ENCODE measurements at regions not wholly inside any gene's neighbourhood (a gene's known extent, or its start where the extent isn't known, plus 50 kb on each side); places are given as distances from the start of the nearest gene placed in this dataset.

DNA sequence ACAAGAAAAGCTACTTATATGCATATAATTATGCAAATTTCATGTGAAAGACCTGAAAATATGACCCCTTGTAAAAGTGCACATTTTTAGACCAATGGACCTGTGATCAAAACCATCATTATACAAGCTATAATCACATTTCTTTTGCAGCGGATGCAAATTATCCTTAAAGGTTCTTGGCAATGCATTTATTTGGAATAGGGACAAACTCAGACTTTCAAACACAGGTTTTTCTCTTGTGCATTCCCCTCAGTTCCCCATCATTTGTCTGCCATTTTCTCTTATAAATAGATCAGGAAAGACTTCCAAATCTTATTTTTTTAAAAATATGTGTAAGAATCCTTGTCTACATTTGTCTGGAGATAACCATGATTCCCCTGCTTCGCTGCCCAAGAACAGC is 954.2 kb upstream of the NRXN1 start:
- no peak for DNase-seq (ENCODE audit: low read depth)
- H3K4me3 ChIP-seq (replicated peaks; ENCODE audit: low read depth, low read length) = no peak overlapping the region
- TF ChIP-seq, protein P1, sequence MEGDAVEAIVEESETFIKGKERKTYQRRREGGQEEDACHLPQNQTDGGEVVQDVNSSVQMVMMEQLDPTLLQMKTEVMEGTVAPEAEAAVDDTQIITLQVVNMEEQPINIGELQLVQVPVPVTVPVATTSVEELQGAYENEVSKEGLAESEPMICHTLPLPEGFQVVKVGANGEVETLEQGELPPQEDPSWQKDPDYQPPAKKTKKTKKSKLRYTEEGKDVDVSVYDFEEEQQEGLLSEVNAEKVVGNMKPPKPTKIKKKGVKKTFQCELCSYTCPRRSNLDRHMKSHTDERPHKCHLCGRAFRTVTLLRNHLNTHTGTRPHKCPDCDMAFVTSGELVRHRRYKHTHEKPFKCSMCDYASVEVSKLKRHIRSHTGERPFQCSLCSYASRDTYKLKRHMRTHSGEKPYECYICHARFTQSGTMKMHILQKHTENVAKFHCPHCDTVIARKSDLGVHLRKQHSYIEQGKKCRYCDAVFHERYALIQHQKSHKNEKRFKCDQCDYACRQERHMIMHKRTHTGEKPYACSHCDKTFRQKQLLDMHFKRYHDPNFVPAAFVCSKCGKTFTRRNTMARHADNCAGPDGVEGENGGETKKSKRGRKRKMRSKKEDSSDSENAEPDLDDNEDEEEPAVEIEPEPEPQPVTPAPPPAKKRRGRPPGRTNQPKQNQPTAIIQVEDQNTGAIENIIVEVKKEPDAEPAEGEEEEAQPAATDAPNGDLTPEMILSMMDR (IDR thresholded peaks at IDR 0.05; ENCODE audit: low read length, missing control alignments) = no peak

DNA sequence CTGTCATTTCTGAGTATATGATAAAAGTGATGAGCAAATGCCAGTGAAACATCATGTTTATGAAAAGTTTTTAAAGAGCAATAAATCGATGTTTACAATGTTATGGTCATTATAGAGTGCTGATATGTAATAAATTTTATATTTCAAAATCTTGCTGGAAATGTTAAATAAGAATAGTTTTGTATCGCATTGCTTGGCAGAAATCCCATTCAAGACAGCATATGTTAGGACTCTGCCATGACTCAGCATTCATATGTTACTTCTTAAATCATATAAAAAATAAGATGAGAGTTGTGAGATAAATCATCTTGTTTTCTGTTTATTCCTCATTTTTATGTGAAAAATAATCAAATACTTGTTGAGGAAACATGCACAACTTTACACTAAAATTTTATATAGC is 949.9 kb upstream of the NRXN1 start:
- peak; percentile 67 for DNase-seq (ENCODE audit: low read depth)
- TF ChIP-seq, protein P1 (IDR thresholded peaks at IDR 0.05; ENCODE audit: low read length, missing control alignments) = no peak
- H3K4me3 ChIP-seq (replicated peaks; ENCODE audit: low read depth, low read length) = no peak overlapping the region

DNA sequence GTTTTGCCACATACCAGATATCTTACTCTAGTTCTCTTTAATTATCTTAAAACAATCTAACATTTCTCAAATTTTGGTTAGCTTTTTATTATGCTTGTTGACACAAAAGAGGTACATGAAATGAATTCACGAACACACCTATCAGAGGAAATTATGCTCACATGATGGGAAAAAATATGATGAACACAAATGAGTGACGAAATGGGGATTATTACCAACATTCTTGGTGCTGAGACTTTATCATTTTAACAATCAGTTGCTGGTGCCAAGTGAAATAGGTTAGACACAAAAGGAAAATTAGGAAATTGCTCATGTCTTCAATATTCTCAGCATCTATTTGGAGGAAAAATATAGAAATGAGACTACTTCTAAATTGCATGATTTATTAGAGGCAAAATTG is 944.7 kb upstream of the NRXN1 start:
- H3K4me3 ChIP-seq (replicated peaks; ENCODE audit: low read depth, low read length) = no peak overlapping the region
- TF ChIP-seq, protein P1 (IDR thresholded peaks at IDR 0.05; ENCODE audit: low read length, missing control alignments) = no peak
- no peak for DNase-seq (ENCODE audit: low read depth)

DNA sequence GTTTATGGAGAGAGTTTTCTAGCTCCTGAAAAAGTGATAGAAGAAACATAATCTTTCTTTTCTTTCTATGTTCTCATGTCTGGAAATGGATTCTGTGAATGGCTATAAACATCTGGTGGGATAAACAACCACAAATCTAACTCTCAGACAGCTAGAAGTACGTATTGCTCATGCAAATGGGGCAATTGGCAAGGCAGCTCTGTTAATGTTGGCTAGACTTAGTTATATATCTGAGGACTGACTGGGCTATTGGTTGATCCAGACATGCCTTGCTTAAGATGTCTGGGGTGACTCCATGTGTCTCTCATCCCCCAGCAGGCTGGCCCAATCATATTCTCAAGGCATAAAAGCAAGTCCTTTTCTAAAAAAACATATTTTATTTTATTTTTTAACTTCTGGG is 939.2 kb upstream of the NRXN1 start:
- no peak for DNase-seq (ENCODE audit: low read depth)
- no peak overlapping the region for H3K4me3 ChIP-seq (replicated peaks; ENCODE audit: low read depth, low read length)
- TF ChIP-seq, protein P1 (IDR thresholded peaks at IDR 0.05; ENCODE audit: low read length, missing control alignments) = no peak

DNA sequence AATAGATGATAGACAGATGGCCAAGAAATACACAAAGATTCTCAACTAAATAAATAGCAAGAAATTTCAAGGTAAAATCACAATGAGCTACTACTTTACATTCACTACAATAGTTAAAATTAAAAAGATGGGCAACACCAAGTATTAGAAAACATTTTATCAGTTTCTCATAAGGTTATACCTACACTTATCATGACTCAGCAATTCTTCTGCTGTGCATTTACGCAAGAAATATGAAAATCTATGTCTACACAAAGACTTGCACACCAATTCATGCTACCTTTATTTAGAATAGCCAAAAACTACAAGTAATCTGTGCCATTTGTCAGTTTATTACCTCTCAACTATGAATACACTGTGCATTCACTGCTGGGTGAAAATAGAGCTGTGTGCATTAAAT is 937.4 kb upstream of the NRXN1 start:
- TF ChIP-seq, protein P1 (IDR thresholded peaks at IDR 0.05; ENCODE audit: low read length, missing control alignments) = no peak
- no peak for DNase-seq (ENCODE audit: low read depth)
- H3K4me3 ChIP-seq (replicated peaks; ENCODE audit: low read depth, low read length) = no peak overlapping the region

DNA sequence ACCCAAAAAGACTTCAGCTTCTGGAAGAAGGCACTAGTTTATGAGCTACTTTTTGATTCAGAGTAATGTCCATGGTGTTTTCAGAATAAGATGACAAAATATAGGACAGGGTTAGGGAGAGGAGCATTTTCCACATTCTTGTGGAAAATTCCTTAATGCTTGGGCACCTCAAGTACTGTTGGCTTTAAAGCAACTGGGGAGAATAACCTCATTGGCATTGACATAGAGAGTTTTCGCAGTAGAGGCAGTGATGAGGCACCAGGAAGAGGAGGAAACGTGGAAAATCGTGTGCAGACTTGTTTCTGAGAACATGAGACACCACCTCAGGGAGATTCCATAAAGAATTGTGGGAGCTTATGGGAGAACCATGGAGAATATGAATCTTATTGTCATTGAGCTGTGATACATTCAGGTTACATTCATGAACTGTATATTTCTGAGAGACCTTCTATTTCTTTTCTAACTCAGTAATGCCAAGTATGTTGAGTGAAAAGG is 929.0 kb upstream of the NRXN1 start:
- DNase-seq (ENCODE audit: low read depth) = no peak
- no peak overlapping the region for H3K4me3 ChIP-seq (replicated peaks; ENCODE audit: low read depth, low read length)
- TF ChIP-seq, protein P1 (IDR thresholded peaks at IDR 0.05; ENCODE audit: low read length, missing control alignments) = no peak

DNA sequence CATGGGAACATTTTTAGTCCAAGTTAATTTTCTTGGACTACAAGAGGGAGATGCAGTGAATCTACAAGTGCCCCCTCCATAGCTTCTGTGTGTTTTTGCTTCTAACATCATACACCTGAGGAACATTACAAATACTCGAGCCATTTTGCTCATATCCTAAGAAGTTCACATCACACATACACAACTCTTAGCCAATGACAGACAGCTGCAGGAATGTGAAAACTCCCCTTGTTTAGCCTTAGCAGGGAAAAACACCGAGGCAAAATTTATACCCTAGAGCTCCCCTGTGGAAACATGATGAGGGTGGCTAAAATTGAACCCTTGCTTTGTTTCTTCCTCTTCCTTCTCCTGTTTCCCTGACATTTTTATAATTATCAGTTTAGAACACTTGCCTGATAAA is 928.3 kb upstream of the NRXN1 start:
- no peak overlapping the region for H3K4me3 ChIP-seq (replicated peaks; ENCODE audit: low read depth, low read length)
- no peak for DNase-seq (ENCODE audit: low read depth)
- TF ChIP-seq, protein P1 (IDR thresholded peaks at IDR 0.05; ENCODE audit: low read length, missing control alignments) = no peak
